ENCODE measurements at regions not wholly inside any gene's neighbourhood (a gene's known extent, or its start where the extent isn't known, plus 50 kb on each side); places are given as distances from the start of the nearest gene placed in this dataset.
"Not testable (repeated sequence)": the region's sequence is repeated elsewhere in the genome, so short reads cannot be mapped to it uniquely, and the experiment has no call there.

DNA sequence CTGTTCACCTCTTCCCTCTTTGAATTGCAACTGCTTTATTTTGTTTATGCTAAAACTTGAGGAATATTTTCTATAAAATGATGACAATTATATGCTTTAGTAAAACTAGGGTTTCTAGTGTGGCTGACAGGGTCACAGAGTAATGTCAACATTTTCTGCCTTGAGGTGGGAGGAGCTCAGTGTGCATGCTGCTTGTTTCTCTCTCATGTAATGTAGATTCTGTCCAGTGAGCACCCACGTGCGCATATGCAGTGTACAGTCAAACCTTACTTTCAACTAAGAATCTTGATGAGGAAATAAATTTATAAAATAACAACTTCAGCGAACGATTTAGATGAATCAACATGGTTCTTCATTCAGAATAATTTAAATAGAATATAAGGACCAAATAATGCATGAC lies 603.9 kb downstream of the PCDH17 start:
- no peak for DNase-seq

DNA sequence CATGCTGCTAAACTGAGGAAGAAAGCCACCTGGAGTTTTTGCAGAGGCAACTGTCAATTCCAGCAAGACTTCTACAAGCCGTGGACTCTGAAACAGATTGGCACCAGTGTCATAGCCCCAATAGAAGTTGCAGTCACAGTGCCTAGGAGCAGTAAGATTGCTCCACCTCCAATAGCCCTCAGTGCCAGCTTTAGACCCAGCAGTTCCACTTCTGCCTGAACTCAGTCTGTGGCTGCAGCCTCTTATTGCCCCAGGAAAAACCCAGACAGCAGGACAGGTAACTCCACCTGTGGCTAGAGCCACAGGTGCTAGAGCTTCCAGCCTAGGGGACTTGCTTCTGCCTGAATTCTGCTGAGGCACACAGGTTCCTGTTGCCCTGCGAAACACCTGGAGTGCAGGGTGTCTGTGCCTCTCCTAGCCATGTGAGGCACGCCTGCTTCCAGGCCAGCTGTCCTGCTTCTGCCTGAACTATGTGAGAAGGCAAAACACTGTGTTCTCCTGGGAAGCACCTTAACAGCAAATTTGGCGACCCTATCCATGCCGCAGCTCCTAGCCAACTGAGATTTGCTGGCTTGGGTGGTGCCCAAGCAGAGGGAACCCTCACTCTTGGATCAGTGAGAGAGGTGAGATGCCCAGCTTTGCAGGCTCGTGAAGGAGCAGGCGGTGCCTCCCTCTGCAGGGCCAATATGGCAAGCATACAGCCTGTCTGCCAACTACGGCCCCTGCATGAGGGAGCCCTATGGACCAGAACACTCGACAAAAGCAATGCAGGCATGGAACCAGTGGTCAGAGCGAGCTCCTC lies 607.6 kb downstream of the PCDH17 start:
- no peak for DNase-seq

DNA sequence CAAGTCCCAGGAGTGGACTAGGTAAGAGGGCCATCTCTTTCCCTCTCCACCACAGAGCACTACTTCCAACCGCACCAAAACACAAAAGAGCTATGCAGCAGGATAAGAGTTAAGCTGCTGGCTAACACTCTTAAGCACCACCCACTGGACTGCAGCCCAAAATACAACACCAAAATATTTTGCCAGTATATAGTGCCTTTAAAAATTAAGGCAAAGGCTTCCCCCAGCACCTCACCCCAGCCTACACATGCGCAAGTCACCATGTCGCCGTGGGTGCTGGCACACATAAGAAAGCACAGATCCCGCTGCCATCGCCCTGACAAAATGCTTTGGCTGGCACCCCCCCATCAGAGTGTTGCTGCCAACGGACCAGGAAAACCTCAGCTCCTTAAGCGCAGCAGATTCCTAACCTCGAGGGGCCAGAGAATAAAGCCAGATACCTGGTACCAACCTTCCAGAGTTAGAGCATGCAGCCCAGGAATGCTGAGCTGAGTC lies 608.3 kb downstream of the PCDH17 start:
- DNase-seq: no peak

DNA sequence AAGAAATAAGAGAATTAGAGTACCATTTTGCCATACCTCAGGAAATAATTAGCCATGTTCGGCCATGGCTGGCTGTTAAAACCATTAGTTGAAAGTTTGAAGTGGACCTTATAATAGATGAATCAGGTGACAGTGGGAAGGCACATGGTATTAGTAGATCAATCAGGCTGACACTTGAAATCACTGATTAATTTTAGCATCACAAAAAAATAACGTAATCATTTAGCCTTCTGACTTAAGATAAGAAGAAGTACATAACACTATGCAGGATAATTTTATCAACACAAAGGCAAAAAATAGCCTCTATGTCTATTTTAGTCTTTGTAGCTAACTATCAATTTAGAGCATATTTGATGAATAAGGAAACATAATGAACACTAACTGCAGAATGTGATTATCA lies 615.5 kb downstream of the PCDH17 start:
- no peak for DNase-seq

DNA sequence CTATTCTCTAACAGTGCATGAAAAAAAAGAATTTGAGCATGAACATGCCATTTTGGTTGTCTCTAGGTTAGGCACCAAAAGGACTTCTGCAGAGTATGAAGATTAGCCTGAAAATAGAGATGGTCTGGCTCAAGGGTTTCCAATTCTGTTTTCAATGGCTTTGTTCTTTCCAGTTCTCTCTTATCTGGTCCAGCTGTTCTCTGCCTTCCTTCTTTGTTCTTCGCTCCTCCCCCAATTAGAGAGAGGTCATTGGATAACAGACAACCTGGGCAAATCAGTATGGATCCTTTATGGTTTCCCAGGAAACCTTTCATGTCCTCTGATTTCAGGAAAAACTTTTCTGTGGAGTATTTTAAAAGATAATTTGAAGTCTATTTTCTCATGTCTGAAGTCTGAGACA lies 623.4 kb downstream of the PCDH17 start:
- DNase-seq: no peak

DNA sequence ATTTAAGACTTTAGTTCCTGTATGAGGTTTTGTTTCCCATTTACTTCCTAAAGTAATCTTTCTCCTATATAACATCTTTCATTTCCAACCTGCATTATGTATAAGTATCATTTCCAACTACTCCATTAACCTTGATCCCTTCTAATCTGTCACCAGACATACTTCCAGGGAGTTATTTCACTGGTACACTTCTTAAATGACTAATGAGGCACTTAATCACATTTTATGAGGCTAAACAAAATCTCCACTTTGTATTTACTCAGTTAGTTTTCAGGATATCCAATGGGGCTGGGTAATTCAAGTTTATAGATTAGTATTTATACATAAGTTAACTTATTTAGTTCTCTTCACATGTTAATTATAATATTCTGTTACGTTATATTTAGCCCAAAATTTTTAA lies 634.7 kb downstream of the PCDH17 start:
- DNase-seq: no peak

DNA sequence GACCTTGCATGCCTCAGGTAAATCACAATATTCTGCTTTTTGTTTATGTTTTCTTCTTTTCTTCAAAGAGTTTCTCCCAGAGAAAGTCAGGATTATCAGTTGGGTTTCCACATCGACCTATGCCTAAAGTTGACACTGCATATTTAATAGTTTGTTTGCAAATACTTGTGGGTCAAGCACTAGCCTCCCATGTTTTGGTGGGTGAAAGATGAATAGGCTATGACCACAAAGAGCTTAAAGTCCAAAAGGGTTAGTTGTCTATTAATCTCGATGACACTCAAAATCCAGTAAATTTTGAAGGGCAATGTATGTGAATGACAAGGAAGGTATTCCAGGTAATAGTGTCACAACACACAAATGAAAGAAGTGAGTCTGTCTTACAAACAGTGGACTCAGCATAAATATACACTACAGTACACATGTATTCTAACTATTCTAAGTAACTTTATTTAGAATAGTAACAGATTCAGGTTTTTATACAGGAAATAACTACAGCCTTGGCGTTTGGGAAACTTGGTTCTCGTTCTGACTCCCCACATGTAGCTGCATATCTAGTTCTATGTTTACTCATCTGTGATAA lies 667.1 kb downstream of the PCDH17 start:
- DNase-seq: no peak

DNA sequence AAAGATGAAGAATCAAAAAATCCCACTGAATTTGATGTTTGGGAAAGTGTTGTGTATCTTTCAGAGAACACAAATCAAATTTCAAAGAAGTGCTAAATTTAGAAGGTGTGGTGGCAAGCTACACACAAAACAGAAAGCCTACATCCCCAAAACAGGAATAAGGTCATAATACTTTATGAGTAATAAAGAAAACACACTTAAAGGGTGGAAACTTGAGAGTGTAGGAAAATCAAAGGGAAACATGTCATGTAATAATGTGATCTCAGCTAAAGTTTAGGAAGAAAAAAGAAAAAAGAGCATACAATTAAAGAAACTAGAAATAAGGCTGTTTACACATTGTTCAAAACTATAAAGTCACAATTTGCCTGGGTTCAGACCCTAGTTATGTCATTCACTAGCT lies 668.7 kb downstream of the PCDH17 start:
- no peak for DNase-seq

DNA sequence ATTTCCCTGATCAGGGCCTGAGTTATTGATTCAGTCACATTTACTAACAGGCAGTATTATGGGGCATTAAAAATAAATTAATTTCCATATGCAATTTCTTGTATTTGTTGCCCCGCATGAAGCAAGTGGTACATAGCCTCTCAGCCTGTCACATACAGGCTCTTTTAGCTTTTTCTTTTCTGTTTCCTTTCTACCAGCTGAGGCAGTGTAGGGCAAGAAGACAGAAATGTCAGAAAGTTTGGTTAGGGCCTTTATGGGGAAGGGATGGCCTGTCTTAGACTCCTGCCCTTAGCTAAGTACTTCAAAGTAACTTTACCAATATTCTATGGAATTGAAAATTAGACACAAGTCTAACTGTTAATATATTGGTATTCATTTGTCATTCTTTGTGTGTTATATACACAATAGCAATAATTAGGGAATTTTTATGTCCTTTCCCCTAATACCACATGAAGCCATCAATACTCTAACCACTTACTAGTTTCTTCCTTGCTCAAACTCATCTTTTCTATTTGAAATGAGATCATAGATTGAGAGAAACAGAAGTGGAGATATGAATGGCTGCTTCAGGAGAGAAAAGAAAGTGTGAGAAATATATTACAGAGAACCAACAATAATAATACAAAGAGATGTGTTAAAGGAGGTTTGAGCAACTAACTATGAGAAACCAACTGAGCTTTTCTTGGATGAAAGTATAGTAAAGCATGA lies 669.6 kb downstream of the PCDH17 start:
- no peak for DNase-seq

DNA sequence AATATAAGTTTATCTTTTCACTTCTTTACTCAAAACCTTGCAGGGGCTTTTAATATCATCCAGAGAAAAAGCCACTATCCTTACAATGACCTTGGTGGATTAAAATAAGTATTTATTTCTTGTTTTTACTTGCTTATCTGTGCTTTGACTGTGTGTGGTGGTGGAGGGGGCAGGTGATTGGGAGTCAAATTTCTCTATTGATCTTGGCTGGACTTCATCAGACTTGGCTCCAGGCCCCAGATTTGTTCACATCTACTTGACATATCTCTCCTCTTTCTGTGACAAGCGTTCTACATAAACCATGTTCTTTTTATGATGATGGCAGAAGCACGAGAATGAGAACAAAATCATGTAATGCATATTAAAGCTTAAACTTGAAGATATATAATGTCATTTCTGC lies 670.8 kb downstream of the PCDH17 start:
- no peak for DNase-seq

DNA sequence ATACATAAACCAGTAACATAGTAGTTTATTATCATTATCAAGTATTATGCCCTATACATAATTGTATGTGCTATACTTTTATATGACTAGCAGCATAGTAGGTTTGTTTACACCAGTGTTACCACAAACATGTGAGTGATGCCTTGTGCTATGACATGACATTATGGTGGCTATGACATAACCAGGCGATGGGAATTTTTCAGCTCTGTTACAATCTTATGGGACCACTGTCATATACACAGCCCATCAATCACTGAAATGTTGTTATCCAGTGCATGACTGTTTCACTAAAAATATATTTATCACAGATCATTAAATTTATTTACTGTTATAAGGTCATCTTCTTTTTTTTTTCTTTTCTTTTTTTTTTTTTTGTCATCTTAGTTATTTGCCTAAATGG lies 674.5 kb downstream of the PCDH17 start:
- DNase-seq: no peak

DNA sequence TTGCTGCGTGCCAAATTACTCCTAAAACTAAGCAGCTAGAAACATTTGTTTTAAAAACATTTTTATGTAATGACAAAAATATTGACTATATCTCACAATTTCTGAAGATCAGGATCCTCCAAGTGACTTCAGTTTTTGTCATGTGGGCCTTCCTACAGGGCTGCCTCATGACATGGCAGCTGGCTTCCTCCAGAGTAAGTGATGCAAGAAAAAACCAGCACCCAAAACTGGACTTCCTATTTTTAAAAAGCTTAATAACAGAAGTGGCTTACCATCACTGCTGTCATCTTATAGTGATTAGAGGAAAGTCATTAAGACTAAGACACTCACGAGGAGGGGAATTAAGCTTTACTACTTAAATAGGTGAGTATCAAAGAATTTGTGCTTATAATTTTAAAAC lies 681.7 kb downstream of the PCDH17 start:
- no peak for DNase-seq

DNA sequence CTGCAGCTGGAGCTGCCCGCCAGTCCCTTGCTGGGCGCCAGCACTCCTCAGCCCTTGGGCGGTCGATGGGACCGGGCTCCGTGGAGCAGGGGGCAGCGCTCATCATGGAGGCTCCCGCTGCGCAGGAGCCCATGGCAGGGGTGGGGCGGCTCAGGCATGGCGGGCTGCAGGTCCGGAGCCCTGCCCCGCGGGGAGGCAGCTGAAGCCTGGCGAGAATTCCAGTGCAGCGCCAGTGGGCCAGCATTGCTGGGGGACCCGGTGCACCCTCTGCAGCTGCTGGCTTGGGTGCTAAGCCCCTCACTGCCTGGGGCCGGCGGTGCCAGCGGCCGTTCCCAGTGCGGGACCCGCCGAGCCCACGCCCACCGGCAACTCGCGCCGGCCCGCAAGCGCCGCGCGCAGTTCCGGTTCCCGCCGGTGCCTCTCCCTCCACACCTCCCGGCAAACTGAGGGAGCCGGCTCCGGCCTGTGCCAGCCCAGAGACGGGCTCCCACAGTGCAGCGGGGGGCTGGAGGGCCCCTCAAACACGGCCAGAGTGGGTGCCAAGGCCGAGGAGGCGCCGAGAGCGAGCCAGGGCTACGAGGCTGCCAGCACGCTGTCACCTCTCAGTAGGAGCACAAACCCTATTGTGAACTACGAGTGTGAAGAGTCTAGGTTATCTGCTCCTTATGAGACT lies 687.1 kb downstream of the PCDH17 start:
- DNase-seq: no peak

DNA sequence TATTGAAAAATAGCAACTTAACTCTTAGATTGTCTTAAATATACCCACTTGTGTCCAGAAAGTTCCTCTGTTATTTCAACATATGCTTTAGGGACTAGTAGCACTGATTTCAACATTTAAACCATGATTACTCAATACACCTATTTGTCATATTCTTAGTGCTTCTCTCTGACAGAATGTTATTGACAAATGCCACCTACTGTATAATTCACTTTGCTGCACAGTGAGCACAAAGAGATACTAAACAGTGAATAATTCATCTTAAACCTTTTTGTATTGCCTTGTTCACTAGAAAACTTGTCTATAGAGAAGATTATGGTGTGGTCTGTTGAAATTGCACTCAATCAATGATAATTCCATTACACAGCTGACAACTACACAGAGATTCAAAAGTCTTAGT lies 692.6 kb downstream of the PCDH17 start:
- no peak for DNase-seq

DNA sequence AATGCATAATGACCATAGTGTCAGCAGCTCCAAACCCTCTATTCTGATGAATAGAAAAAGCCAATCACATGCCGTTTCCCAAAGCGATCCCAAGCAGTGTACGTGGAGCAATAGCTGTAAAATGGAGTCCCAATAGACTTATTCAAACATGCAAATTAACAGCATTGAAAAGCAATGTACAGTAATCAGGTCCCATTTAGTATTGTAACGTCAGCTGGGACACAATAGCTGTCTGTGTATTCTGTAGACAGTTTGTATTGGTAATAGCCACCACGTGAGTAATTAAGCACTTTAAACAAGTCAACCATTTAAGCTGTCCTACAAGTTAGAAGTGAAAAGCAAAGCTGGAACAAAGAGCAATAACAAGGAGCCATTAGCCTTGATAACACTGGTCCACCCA lies 698.2 kb downstream of the PCDH17 start:
- DNase-seq: no peak

DNA sequence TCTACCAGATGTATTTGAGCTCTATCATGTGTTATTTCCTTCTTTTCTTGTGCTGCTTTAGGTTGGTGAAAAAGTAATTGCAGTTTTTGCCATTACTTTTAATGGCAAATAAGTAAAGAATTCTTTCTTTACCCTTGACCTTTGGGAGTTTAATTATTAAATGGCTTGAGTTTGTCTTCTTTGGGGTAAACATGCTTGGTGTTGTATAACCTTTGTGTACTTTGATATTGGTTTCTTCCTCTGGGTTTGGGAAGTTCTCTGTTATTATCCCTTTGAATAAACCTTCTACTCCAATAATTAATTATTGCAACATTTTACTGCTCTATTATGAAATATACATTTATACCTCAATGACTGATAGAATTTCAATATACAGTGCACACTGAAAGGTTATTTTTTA lies 709.4 kb downstream of the PCDH17 start:
- DNase-seq: no peak

DNA sequence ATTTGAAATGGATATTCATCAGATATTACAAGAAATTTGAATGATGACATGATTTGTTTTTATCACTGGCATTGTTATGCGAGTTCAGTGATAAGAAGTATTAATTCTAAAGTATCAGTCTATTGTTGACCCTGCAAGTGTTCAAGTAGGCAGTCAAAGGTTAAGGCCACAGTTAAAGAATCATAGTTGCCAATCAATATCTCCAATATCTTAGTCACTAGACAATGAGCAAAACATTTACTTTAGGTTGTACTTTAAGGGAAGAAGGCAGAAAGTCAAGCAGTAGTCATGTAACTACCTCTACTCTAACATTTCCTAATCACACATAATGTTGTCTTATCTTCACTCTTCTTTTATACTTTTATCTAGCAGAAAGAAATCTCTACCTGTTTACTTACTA lies 709.8 kb downstream of the PCDH17 start:
- DNase-seq: no peak

DNA sequence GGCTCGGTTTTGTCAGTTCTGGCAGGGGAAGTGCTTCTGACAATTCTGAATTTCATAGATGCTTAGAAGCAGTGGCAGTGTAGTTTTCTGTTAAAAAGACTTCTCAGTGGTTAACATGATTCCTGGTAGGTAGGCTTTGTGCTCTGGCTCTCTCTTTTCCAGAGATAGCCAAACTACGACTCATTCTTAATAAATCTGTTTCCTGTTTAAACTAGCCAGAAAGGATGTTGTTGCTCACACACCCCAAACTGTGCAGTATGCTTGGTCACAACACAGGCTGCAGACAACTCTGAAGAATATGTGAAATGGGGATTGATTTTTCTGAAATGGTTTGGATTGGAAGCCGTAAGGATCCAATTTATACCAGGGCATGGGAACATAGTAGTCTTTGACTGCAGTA lies 711.5 kb downstream of the PCDH17 start:
- no peak for DNase-seq

DNA sequence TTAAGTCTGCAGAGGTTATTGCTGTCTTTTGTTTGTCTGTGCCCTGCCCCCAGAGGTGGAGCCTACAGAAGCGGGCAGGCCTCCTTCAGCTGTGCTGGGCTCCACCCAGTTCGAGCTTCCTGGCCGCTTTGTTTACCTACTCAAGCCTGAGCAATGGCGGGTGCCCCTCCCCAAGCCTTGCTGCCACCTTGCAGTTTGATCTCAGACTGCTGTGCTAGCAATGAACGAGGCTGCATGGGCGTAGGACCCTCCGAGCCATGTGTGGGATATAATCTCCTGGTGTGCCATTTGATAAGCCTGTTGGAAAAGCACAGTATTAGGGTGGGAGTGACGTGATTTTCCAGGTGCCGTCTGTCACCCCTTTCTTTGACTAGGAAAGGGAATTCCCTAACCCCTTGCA lies 720.6 kb downstream of the PCDH17 start:
- not testable (repeated sequence) for DNase-seq

DNA sequence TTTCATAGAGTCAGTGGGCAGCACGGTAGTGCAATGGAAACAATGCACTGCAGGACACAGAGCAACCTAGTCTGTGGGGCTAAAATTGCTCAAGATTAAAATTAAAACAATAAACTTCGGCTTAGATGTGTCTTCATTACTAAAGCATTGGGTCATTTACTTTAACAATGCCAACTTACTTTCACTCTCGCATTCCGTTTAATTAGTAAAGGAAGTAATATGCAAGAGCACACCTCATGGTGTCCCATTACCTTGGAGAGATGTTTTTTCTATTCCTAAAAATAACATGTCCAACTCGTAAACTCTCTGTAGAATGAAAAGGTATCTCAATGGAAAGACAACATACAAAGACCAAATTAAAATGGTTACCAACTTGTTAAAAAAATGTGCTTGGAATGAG lies 738.4 kb downstream of the PCDH17 start:
- no peak for DNase-seq

DNA sequence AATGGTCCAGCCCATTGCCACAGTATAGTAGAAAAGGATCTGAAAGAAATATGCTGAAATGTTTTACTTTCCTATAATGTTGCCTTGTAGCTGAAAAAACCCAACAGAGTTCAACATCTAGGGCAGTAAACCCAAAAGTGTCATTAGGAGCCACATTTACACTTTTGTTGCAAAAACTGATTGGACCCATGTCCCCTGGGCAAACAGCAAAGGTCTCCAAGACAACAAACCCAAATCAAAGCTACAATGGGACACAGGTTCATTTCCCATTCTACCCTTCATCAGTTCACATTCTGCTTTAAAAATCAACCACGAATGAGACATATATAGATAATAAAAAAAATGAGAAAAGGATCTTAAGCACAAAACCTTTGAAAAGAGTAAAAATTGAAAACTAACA lies 744.8 kb downstream of the PCDH17 start:
- no peak for DNase-seq

DNA sequence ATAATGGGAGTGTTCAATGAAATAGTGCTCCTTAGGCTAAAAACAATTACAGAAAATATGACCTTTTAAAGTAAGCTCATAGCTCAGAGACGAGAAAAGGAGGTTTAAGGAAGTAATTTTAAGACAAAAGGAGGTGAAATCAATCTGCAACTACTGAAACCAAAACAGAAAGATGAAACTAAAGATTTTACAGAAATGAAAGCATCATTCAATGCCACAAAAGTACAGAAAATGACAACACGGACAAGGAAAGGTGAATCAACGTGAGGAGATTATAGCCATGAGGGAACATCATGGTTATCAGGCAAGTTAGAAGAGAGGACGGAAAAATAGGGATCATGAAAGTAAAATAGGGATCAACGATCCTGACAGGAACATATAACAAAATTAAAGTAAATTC lies 745.2 kb downstream of the PCDH17 start:
- DNase-seq: no peak

DNA sequence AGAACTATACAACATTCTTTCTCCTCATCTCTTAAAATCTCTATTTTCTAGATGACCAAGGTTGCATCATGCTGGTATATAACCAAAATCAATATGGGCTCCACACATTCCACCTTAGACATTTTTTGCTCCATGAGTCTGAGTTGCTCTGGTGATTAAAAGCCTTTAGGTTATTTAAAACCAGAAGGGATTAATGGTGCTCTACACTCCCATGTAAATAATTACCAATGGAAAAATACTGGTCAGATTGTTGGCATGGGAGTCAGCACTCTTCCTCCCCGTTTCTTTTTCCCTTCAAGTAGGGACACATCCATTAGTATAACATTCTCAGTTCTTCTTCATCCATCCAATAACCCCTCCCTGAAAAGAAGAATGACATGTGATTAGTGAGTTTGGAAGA lies 747.7 kb downstream of the PCDH17 start:
- DNase-seq: no peak

Measured in T-helper 2 cell (primary cell).